Liver (tissue), 8 donors: ENCODE measurements at regions not wholly inside any gene's neighbourhood (a gene's known extent, or its start where the extent isn't known, plus 50 kb on each side); places are given as distances from the start of the nearest gene placed in this dataset.

Experiments
- DNase-seq: peaks from one replicate; pipeline ENCODE4 v3.0.0-alpha.2; 2017; ENCODE audit warnings: low spot score
- H3K27ac ChIP-seq, 2 donors: one replicate each; pipeline ENCODE4 v1.7.0; 2013; ENCODE audit warnings: inconsistent platforms in 2 of 2, low read length in 2 of 2, control low read depth in 1 of 2, low read depth in 1 of 2, mild to moderate bottlenecking in 1 of 2
- H3K27me3 ChIP-seq, 4 donors: one replicate each; pipeline versions ENCODE4 v1.6.1 to v1.7.0; 2013; ENCODE audit warnings: low read length in 3 of 4, inconsistent platforms in 1 of 4, mild to moderate bottlenecking in 1 of 4, moderate library complexity in 1 of 4; ENCODE audit not compliant: control insufficient read depth in 4 of 4, insufficient read depth in 4 of 4
- H3K36me3 ChIP-seq, 4 donors: one replicate each; pipeline versions ENCODE4 v1.6.1 to v1.7.0; 2013; ENCODE audit warnings: low read length in 3 of 4, mild to moderate bottlenecking in 3 of 4, low read depth in 1 of 4, moderate library complexity in 1 of 4; ENCODE audit not compliant: control insufficient read depth in 4 of 4, insufficient read depth in 3 of 4
- H3K4me1 ChIP-seq, 4 donors: one replicate each; pipeline versions ENCODE4 v1.6.1 to v1.7.0; 2013; ENCODE audit warnings: low read length in 3 of 4, mild to moderate bottlenecking in 3 of 4, moderate library complexity in 1 of 4; ENCODE audit not compliant: control insufficient read depth in 4 of 4, insufficient read depth in 4 of 4
- H3K4me3 ChIP-seq, 3 donors: one replicate each; pipeline versions ENCODE4 v1.6.1 to v1.7.0; 2013; ENCODE audit warnings: low read length in 3 of 3, control low read depth in 1 of 3, low read depth in 1 of 3, mild to moderate bottlenecking in 1 of 3
- H3K9ac ChIP-seq, 2 donors: one replicate each; pipeline ENCODE4 v1.7.0; 2013; ENCODE audit warnings: low read length in 2 of 2, mild to moderate bottlenecking in 2 of 2, moderate library complexity in 2 of 2, control low read depth in 1 of 2, low read depth in 1 of 2
- H3K9me3 ChIP-seq, 4 donors: one replicate each; pipeline versions ENCODE4 v1.6.1 to v1.7.0; 2013; ENCODE audit warnings: low read length in 3 of 4; ENCODE audit not compliant: control insufficient read depth in 4 of 4
- ATF3 ChIP-seq: IDR thresholded peaks from 2 replicates; pipeline ENCODE4 v1.6.1; 2016; ENCODE audit warnings: antibody characterized with exemption
- CTCF ChIP-seq: fragments of 150-350 bp; IDR thresholded peaks from 2 replicates; pipeline ENCODE4 v1.5.1; 2017; ENCODE audit warnings: improper control_type of control experiment, low read depth, low read length; ENCODE audit not compliant: missing input control
- EGR1 ChIP-seq, 2 donors: IDR thresholded peaks; 2 replicates each; pipeline ENCODE4 v1.6.1; 2016 to 2018; ENCODE audit warnings: antibody characterized with exemption in 2 of 2, low read depth in 2 of 2
- FOXA1 ChIP-seq: IDR thresholded peaks from 2 replicates; pipeline ENCODE4 v1.6.1; 2016; ENCODE audit warnings: antibody characterized with exemption
- FOXA2 ChIP-seq: IDR thresholded peaks from 2 replicates; pipeline ENCODE4 v1.6.1; 2016; ENCODE audit warnings: antibody characterized with exemption
- GABPA ChIP-seq, 2 donors: IDR thresholded peaks in 1 of 2; conservative IDR thresholded peaks in 1 of 2; 2 replicates each; pipeline ENCODE4 v1.6.1; 2016; ENCODE audit warnings: antibody characterized with exemption in 2 of 2, mild to moderate bottlenecking in 1 of 2, moderate library complexity in 1 of 2
- HNF4A ChIP-seq, 2 donors: conservative IDR thresholded peaks; 2 replicates each; pipeline ENCODE4 v1.6.1; 2016; ENCODE audit warnings: antibody characterized with exemption in 2 of 2, mild to moderate bottlenecking in 2 of 2
- HNF4G ChIP-seq: IDR thresholded peaks from 2 replicates; pipeline ENCODE4 v1.6.1; 2016; ENCODE audit warnings: antibody characterized with exemption
- JUND ChIP-seq, 2 donors: IDR thresholded peaks; 2 replicates each; pipeline ENCODE4 v1.6.1; 2016; ENCODE audit warnings: antibody characterized with exemption in 2 of 2
- NR2F2 ChIP-seq: IDR thresholded peaks from 2 replicates; pipeline ENCODE4 v1.6.1; 2016; ENCODE audit warnings: antibody characterized with exemption
- RAD21 ChIP-seq, 2 donors: IDR thresholded peaks; 2 replicates each; pipeline ENCODE4 v1.6.1; 2016; ENCODE audit warnings: antibody characterized with exemption in 2 of 2, mild to moderate bottlenecking in 2 of 2
- REST ChIP-seq: IDR thresholded peaks from 2 replicates; pipeline ENCODE4 v1.6.1; 2016; ENCODE audit warnings: antibody characterized with exemption, mild to moderate bottlenecking
- RXRA ChIP-seq, 2 donors: IDR thresholded peaks; 2 replicates each; pipeline ENCODE4 v1.6.1; 2017 to 2018; ENCODE audit warnings: antibody characterized with exemption in 2 of 2, mild to moderate bottlenecking in 1 of 2
- SP1 ChIP-seq: IDR thresholded peaks from 2 replicates; pipeline ENCODE4 v1.6.1; 2018; ENCODE audit warnings: antibody characterized with exemption, mild to moderate bottlenecking
- TAF1 ChIP-seq: conservative IDR thresholded peaks from 2 replicates; pipeline ENCODE4 v1.6.1; 2016; ENCODE audit warnings: antibody characterized with exemption, mild to moderate bottlenecking
- YY1 ChIP-seq: IDR thresholded peaks from 2 replicates; pipeline ENCODE4 v1.6.1; 2016; ENCODE audit warnings: antibody characterized with exemption, mild to moderate bottlenecking
- ZBTB33 ChIP-seq: IDR thresholded peaks from 2 replicates; pipeline ENCODE4 v1.6.1; 2016; ENCODE audit warnings: antibody characterized with exemption
- WGBS: extraction: QIAGEN DNeasy Blood & Tissue Kit; methylation state at CpG from one replicate; pipeline ENCODE4 v1.1.7; 2013; 5-methylcytosine and 5-hydroxymethylcytosine counted together
- TF ChIP-seq, protein P1 (sequence below): IDR thresholded peaks from 2 replicates; pipeline ENCODE4 v1.6.1; 2016; ENCODE audit warnings: antibody characterized with exemption
- donor health status: healthy.
- donor health status: healthy.
- donor health status: healthy.
- donor health status: healthy.
- donor health status: healthy.

GRCh38 chr3:163576314-163576713, 1502.0 kb downstream of the SI start:
- H3K9me3 ChIP-seq, result no peaks in the 10 kb centered on the region
- no peak overlapping the region for H3K4me3 ChIP-seq
- H3K27me3 ChIP-seq, result no peaks in the 10 kb centered on the region
- no peak overlapping the region for H3K27ac ChIP-seq
- H3K36me3 ChIP-seq, result no peaks in the 10 kb centered on the region
- peaks cover 0 to 9% (median 7%) of the 10 kb centered on the region in 4 donors for H3K4me1 ChIP-seq
- DNase-seq, result no peak
- 41% methylated on average over 1 of the region's 1 CpG for WGBS
- TF ChIP-seq HNF4G (no peak), SP1 (no peak), TAF1 (no peak), YY1 (no peak), GABPA (IDR thresholded peaks at IDR 0.05 in 1 of 2, conservative IDR thresholded peaks at IDR 0.05 in 1 of 2) (no peak), FOXA2 (no peak), ZBTB33 (no peak), REST (no peak), HNF4A (conservative IDR thresholded peaks at IDR 0.05) (no peak), NR2F2 (no peak), FOXA1 (no peak), RXRA (IDR thresholded peaks at IDR 0.05) (no peak), ATF3 (no peak), RAD21 (IDR thresholded peaks at IDR 0.05) (no peak), CTCF (no peak), EGR1 (IDR thresholded peaks at IDR 0.05; ENCODE audit: low read depth in 2 of 2) (no peak), JUND (IDR thresholded peaks at IDR 0.05) (no peak)
- TF ChIP-seq, protein P1, sequence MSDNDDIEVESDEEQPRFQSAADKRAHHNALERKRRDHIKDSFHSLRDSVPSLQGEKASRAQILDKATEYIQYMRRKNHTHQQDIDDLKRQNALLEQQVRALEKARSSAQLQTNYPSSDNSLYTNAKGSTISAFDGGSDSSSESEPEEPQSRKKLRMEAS, result no peak
- H3K9ac ChIP-seq, result no peak overlapping the region
